Fibroblast of villous mesenchyme (primary cell): ENCODE measurements at regions not wholly inside any gene's neighbourhood (a gene's known extent, or its start where the extent isn't known, plus 50 kb on each side); places are given as distances from the start of the nearest gene placed in this dataset.

Experiments used
- DNase-seq: peaks from one replicate; pipeline ENCODE4 v3.0.0-alpha.2; 2010; ENCODE audit warnings: low read depth
- H3K4me3 ChIP-seq: 2 replicates; pipeline ENCODE4 v1.5.1; 2011; ENCODE audit warnings: low read depth, mild to moderate bottlenecking, low read length
- CTCF ChIP-seq: IDR thresholded peaks from 2 replicates; pipeline ENCODE4 v1.5.1; 2012; ENCODE audit warnings: low read depth, mild to moderate bottlenecking, low read length; ENCODE audit not compliant: insufficient read depth

GRCh38 chr1:101185421-101185820, 51.4 kb upstream of the S1PR1 start:
- peak; percentile 14 for DNase-seq
- no peak for TF ChIP-seq CTCF
- no peak overlapping the region for H3K4me3 ChIP-seq

- no peak for TF ChIP-seq CTCF
These were observed 53.5 kb upstream of the S1PR1 start for GRCh38 chr1:101183388-101183699.

GRCh38 chr1:101182627-101183387, 54.0 kb upstream of the S1PR1 start:
- no peak overlapping the region for H3K4me3 ChIP-seq
- TF ChIP-seq CTCF = no peak
- DNase-seq = no peak

More at GRCh38 chr1:101183388-101183699, 53.5 kb upstream of the S1PR1 start:
- H3K4me3 ChIP-seq = no peak overlapping the region
- DNase-seq = peak; percentile 4

- DNase-seq = no peak
- TF ChIP-seq CTCF = no peak
- H3K4me3 ChIP-seq = no peak overlapping the region
These were observed 54.9 kb upstream of the S1PR1 start for GRCh38 chr1:101181930-101182329.

- no peak for DNase-seq
- no peak for TF ChIP-seq CTCF
- no peak overlapping the region for H3K4me3 ChIP-seq
These were observed 57.9 kb upstream of the S1PR1 start for GRCh38 chr1:101178688-101179491.

- no peak overlapping the region for H3K4me3 ChIP-seq
- DNase-seq = no peak
- no peak for TF ChIP-seq CTCF
These were observed 58.5 kb upstream of the S1PR1 start for GRCh38 chr1:101178341-101178687.
